PC-3 (cell line): ENCODE measurements at regions not wholly inside any gene's neighbourhood (a gene's known extent, or its start where the extent isn't known, plus 50 kb on each side); places are given as distances from the start of the nearest gene placed in this dataset.
"Not testable (repeated sequence)": the region's sequence is repeated elsewhere in the genome, so short reads cannot be mapped to it uniquely, and the experiment has no call there.

Source experiments
- ATAC-seq: fragments of 200-7000 bp; cut with Tn5 transposase; 2 replicates; pipeline ENCODE4 v1.9.1; 2020; ENCODE audit warnings: mild to moderate bottlenecking, moderate library complexity
- BruUV-seq: library from RNA; stranded (reverse); fragments of 400-500 nt; replicated peaks from 2 replicates; lab custom pipeline; 2021; lab: Mats Ljungman, UMichigan
- CTCF ChIA-PET: fragments of 300-600 bp; sonication (Branson Sonifier 250); formaldehyde crosslinking; loops from one replicate; lab custom pipeline; 2022; ENCODE audit warnings: antibody characterized with exemption; lab: Charles Lee
- POLR2A ChIA-PET: fragments of 300-600 bp; sonication (Branson Sonifier 250); formaldehyde crosslinking; loops from one replicate; lab custom pipeline; 2022; ENCODE audit warnings: antibody characterized with exemption; ENCODE audit not compliant: unreplicated experiment; lab: Charles Lee
- DNase-seq: peaks from one replicate; pipeline ENCODE4 v3.0.0-alpha.2; 2015
- H2AFZ ChIP-seq: fragments of 300-600 bp; sonication (generic); 2 replicates; pipeline ENCODE4 v1.6.0; 2016; ENCODE audit warnings: antibody characterized with exemption, low read length
- H3F3A ChIP-seq: fragments of 300-600 bp; sonication (generic); one replicate; pipeline ENCODE4 v1.6.0; 2017; ENCODE audit warnings: antibody characterized with exemption, low read length, control low read depth, mild to moderate bottlenecking; ENCODE audit not compliant: unreplicated experiment
- H3K27ac ChIP-seq: fragments of 300-600 bp; sonication (generic); 2 replicates; pipeline ENCODE4 v1.5.1; 2016; ENCODE audit warnings: mild to moderate bottlenecking, low read length
- H3K27me3 ChIP-seq: fragments of 300-600 bp; sonication (generic); 2 replicates; pipeline ENCODE4 v1.6.1; 2016; ENCODE audit warnings: low read length, mixed read lengths
- H3K36me3 ChIP-seq: fragments of 300-600 bp; sonication (generic); 2 replicates; pipeline ENCODE4 v1.6.1; 2016; ENCODE audit warnings: low read depth, mixed run types, low read length, mixed read lengths
- H3K4me1 ChIP-seq: fragments of 300-600 bp; sonication (generic); 2 replicates; pipeline ENCODE4 v1.5.1; 2016; ENCODE audit warnings: low read length; ENCODE audit not compliant: insufficient read depth
- H3K4me2 ChIP-seq: fragments of 300-600 bp; sonication (generic); 2 replicates; pipeline ENCODE4 v1.6.0; 2016; ENCODE audit warnings: low read length
- H3K4me3 ChIP-seq: fragments of 300-600 bp; sonication (generic); 2 replicates; pipeline ENCODE4 v1.5.1; 2016; ENCODE audit warnings: mild to moderate bottlenecking, low read length, mixed read lengths
- H3K79me2 ChIP-seq: fragments of 300-600 bp; sonication (generic); 2 replicates; pipeline ENCODE4 v1.6.1; 2017; ENCODE audit warnings: low read length, mixed read lengths
- H3K9ac ChIP-seq: fragments of 300-600 bp; sonication (generic); 2 replicates; pipeline ENCODE4 v1.6.0; 2016; ENCODE audit warnings: mild to moderate bottlenecking, low read length
- H3K9me2 ChIP-seq: fragments of 300-600 bp; sonication (generic); replicated peaks from 2 replicates; pipeline ENCODE4 v1.6.1; 2016; ENCODE audit warnings: mixed run types, low read length, mixed read lengths
- H3K9me3 ChIP-seq: fragments of 300-600 bp; sonication (generic); 2 replicates; pipeline ENCODE4 v1.6.1; 2016; ENCODE audit warnings: low read length, mixed read lengths
- H4K20me1 ChIP-seq: fragments of 300-600 bp; sonication (generic); 2 replicates; pipeline ENCODE4 v1.6.1; 2016; ENCODE audit warnings: low read length, mixed read lengths
- EZH2 ChIP-seq: fragments of 300-600 bp; sonication (generic); IDR thresholded peaks from one replicate; pipeline ENCODE4 v1.6.1; 2017; ENCODE audit warnings: antibody characterized with exemption, mild to moderate bottlenecking, low read length; ENCODE audit not compliant: unreplicated experiment
- EZH2phosphoT487 ChIP-seq: fragments of 300-600 bp; sonication (generic); IDR thresholded peaks from 2 replicates; pipeline ENCODE4 v1.6.1; 2018; ENCODE audit warnings: mild to moderate bottlenecking, antibody characterized with exemption, low read length, borderline replicate concordance
- intact Hi-C: fragments of 100-400 bp; cut with micrococcal nuclease; formaldehyde crosslinking; loops from 2 replicates; pipeline ENCODE4 v1.9.0; 2023
- TF ChIP-seq, protein P1 (sequence below): fragments of 300-600 bp; sonication (generic); conservative IDR thresholded peaks from 2 replicates; pipeline ENCODE4 v1.5.1; 2017; ENCODE audit warnings: antibody characterized with exemption, low read depth, mild to moderate bottlenecking, low read length

DNA sequence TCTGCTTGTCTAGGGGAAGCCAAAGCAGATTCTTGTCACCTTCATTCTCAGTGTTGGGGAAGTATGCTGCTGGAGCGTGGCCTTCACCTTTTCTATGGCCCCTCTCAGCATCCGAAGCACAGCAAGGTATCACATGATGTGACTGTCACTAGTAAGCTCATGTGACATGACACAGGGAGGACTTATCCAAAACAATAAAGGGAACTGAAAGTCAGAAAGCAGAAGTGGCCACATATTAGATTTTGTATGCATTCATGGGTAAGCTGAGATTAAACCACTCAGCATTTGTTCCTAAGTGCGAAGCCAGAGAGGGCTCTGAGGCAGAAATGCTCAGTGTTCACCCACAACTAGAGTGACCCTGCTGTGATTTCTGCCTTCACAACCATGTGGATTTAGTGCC, 72.8 kb upstream of the PCDH8 start:
- ATAC-seq (no peak), DNase-seq (no peak)
- Histone ChIP-seq H3K9me2 (no peaks in the 10 kb centered on the region), H3K9me3 (no peaks in the 10 kb centered on the region), H3K79me2 (no peaks in the 10 kb centered on the region), H3K36me3 (no peaks in the 10 kb centered on the region), H3F3A (no peaks in the 10 kb centered on the region), H2AFZ (no peak overlapping the region), H4K20me1 (no peaks in the 10 kb centered on the region), H3K4me2 (no peak overlapping the region), H3K27me3 (peaks cover 7% of the 10 kb centered on the region; the same call in 1 of the 2 replicates), H3K4me3 (no peak overlapping the region), H3K4me1 (no peaks in the 10 kb centered on the region), H3K27ac (no peak overlapping the region), H3K9ac (no peak overlapping the region)
- no TSS peak for BruUV-seq
- TF ChIP-seq EZH2 (no peak), EZH2phosphoT487 (no peak)
- TF ChIP-seq, protein P1, sequence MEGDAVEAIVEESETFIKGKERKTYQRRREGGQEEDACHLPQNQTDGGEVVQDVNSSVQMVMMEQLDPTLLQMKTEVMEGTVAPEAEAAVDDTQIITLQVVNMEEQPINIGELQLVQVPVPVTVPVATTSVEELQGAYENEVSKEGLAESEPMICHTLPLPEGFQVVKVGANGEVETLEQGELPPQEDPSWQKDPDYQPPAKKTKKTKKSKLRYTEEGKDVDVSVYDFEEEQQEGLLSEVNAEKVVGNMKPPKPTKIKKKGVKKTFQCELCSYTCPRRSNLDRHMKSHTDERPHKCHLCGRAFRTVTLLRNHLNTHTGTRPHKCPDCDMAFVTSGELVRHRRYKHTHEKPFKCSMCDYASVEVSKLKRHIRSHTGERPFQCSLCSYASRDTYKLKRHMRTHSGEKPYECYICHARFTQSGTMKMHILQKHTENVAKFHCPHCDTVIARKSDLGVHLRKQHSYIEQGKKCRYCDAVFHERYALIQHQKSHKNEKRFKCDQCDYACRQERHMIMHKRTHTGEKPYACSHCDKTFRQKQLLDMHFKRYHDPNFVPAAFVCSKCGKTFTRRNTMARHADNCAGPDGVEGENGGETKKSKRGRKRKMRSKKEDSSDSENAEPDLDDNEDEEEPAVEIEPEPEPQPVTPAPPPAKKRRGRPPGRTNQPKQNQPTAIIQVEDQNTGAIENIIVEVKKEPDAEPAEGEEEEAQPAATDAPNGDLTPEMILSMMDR, result no peak
- intact Hi-C loops, result no loop called here
- ChIA-PET CTCF (no interaction called here), POLR2A (no interaction called here)

DNA sequence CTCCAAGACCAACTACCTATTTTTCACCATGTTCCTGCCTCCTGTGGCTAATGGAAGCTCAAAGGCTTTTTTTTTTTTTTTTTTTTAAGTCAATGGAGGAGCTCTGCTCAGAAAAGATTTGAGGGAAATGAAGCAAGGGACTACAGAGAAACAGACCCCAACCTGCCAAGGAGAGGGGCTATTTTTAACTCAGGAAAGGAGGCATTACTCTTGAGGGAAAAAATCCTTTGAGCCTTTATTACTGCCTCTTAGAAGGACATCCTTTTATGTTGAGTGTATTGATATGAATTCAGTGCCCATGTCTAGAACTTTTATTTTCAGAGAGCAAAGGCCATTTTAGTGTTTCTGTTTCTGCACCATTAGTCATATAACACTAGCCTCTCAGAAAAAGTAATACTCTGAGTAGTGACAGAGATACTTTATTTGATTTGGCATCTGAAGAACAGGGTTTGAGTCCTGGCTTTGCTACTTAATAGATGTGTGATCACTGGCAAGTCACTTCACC, 68.1 kb upstream of the PCDH8 start:
- no peaks in the 10 kb centered on the region for H4K20me1 ChIP-seq
- H3K4me2 ChIP-seq, result no peak overlapping the region
- no peaks in the 10 kb centered on the region for H3K9me3 ChIP-seq
- no peaks in the 10 kb centered on the region for H3K4me1 ChIP-seq
- H2AFZ ChIP-seq, result no peak overlapping the region
- TF ChIP-seq EZH2phosphoT487 (no peak), EZH2 (no peak)
- TF ChIP-seq, protein P1, result no peak
- DNase-seq (no peak), ATAC-seq (no peak)
- peaks cover 5% of the 10 kb centered on the region; the same call in 1 of the 2 replicates for H3K27me3 ChIP-seq
- no peaks in the 10 kb centered on the region for H3K9me2 ChIP-seq
- ChIA-PET POLR2A (no interaction called here), CTCF (no interaction called here)
- H3K27ac ChIP-seq, result no peak overlapping the region
- no peak overlapping the region for H3K4me3 ChIP-seq
- no peaks in the 10 kb centered on the region for H3K36me3 ChIP-seq
- H3K9ac ChIP-seq, result no peak overlapping the region
- H3F3A ChIP-seq, result no peaks in the 10 kb centered on the region
- H3K79me2 ChIP-seq, result no peaks in the 10 kb centered on the region
- no TSS peak for BruUV-seq
- intact Hi-C loops, result no loop called here

DNA sequence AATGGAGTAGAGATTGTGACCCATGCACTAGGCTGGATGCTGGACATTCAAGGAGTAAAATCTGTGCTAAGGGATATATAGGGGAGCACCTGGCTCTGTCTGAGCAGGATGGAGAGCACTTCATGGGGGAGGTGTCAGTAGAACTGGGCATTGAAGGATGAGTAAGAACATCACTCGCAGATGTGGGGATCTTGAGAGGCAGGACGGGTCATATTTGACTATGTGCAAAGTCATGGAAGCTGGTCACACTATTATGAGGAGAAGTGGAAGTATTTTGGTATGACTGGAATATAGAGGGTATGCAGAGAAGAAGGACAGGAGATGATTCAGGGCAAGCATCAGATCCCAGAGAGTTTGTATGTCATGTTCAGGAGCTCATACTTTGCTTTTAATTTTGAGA, 62.9 kb upstream of the PCDH8 start:
- no peaks in the 10 kb centered on the region for H3K79me2 ChIP-seq
- no peaks in the 10 kb centered on the region for H3K9me3 ChIP-seq
- no peak overlapping the region for H3K4me2 ChIP-seq
- no peaks in the 10 kb centered on the region for H3K4me1 ChIP-seq
- H2AFZ ChIP-seq, result no peak overlapping the region
- DNase-seq, result no peak
- no peak overlapping the region for H3K4me3 ChIP-seq
- H3F3A ChIP-seq, result no peaks in the 10 kb centered on the region
- ChIA-PET CTCF (no interaction called here), POLR2A (no interaction called here)
- H3K27ac ChIP-seq, result no peak overlapping the region
- H3K36me3 ChIP-seq, result no peaks in the 10 kb centered on the region
- no TSS peak for BruUV-seq
- H3K9ac ChIP-seq, result no peak overlapping the region
- no peak for ATAC-seq
- no peaks in the 10 kb centered on the region for H3K9me2 ChIP-seq
- intact Hi-C loops, result no loop called here
- TF ChIP-seq EZH2phosphoT487 (no peak), EZH2 (no peak)
- TF ChIP-seq, protein P1, result no peak
- peaks cover 19% of the 10 kb centered on the region for H3K27me3 ChIP-seq
- no peaks in the 10 kb centered on the region for H4K20me1 ChIP-seq

DNA sequence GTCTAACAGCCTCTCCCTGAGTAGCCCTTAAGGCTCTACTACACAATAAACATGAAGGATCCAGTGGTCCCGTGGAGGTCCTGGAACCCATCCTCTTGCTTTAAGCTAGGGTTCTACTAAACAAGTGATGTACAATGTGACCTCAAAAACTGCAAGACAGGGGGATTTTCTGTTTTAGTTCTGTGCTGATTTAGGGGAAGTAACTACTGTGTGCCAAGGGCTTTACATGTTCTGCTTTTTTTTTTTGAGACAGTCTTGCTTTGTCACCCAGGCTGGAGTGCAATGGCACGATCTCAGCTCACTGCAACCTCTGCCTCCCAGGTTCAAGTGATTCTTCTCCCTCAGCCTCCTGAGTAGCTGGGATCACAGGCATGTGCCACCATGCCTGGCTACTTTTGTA, 61.9 kb upstream of the PCDH8 start:
- H3K9me3 ChIP-seq, CTCF ChIA-PET, intact Hi-C loops, H3K4me3 ChIP-seq, POLR2A ChIA-PET, ATAC-seq, DNase-seq, H3K4me2 ChIP-seq, H2AFZ ChIP-seq, H4K20me1 ChIP-seq, H3K36me3 ChIP-seq, H3K79me2 ChIP-seq, BruUV-seq, H3K27ac ChIP-seq, H3K9ac ChIP-seq, H3K9me2 ChIP-seq, H3K4me1 ChIP-seq, H3F3A ChIP-seq: not testable (repeated sequence)
- peaks cover 29% of the 10 kb centered on the region for H3K27me3 ChIP-seq
